Astrocyte (in vitro differentiated cells and primary cell): ENCODE measurements at regions not wholly inside any gene's neighbourhood (a gene's known extent, or its start where the extent isn't known, plus 50 kb on each side); places are given as distances from the start of the nearest gene placed in this dataset.

Experiments
- EZH2 ChIP-seq: IDR thresholded peaks from 2 replicates; pipeline ENCODE4 v1.6.1; 2012; ENCODE audit warnings: mild to moderate bottlenecking, low read length, inconsistent platforms; ENCODE audit not compliant: insufficient read depth
- TF ChIP-seq, protein P1 (sequence below): IDR thresholded peaks from 2 replicates; pipeline ENCODE4 v1.5.1; 2011; ENCODE audit warnings: low read depth, mild to moderate bottlenecking, inconsistent platforms, low read length, moderate library complexity; ENCODE audit not compliant: insufficient read depth

GRCh38 chr3:189398656-189399055 lies 226.9 kb downstream of the TPRG1 start:
- TF ChIP-seq, protein P1, sequence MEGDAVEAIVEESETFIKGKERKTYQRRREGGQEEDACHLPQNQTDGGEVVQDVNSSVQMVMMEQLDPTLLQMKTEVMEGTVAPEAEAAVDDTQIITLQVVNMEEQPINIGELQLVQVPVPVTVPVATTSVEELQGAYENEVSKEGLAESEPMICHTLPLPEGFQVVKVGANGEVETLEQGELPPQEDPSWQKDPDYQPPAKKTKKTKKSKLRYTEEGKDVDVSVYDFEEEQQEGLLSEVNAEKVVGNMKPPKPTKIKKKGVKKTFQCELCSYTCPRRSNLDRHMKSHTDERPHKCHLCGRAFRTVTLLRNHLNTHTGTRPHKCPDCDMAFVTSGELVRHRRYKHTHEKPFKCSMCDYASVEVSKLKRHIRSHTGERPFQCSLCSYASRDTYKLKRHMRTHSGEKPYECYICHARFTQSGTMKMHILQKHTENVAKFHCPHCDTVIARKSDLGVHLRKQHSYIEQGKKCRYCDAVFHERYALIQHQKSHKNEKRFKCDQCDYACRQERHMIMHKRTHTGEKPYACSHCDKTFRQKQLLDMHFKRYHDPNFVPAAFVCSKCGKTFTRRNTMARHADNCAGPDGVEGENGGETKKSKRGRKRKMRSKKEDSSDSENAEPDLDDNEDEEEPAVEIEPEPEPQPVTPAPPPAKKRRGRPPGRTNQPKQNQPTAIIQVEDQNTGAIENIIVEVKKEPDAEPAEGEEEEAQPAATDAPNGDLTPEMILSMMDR = no peak
- no peak for TF ChIP-seq EZH2
